ENCODE measurements at regions not wholly inside any gene's neighbourhood (a gene's known extent, or its start where the extent isn't known, plus 50 kb on each side); places are given as distances from the start of the nearest gene placed in this dataset.

GRCh38 chr13:31462766-31463165 lies 263.0 kb downstream of the B3GLCT start:
- Histone ChIP-seq H3K4me2 (ENCODE audit: low read length) (no peak overlapping the region), H3K9me2 (ENCODE audit: insufficient read depth, low read length) (no peaks in the 10 kb centered on the region), H3K4me3 (ENCODE audit: low read depth, low read length, poor library complexity, severe bottlenecking) (no peak overlapping the region), H3K9me3 (ENCODE audit: low read length) (no peaks in the 10 kb centered on the region), H3K36me3 (ENCODE audit: insufficient read depth, low read length) (no peaks in the 10 kb centered on the region), H3K79me2 (ENCODE audit: insufficient read depth, low read depth, low read length) (no peaks in the 10 kb centered on the region), H3K27ac (ENCODE audit: low read depth, low read length, poor library complexity, severe bottlenecking) (no peak overlapping the region), H3K4me1 (ENCODE audit: insufficient read depth, low read length, poor library complexity, severe bottlenecking) (no peaks in the 10 kb centered on the region), H2AFZ (ENCODE audit: low read length) (no peak overlapping the region), H4K20me1 (ENCODE audit: insufficient read depth, low read length) (no peaks in the 10 kb centered on the region)
- TF ChIP-seq, protein P1, sequence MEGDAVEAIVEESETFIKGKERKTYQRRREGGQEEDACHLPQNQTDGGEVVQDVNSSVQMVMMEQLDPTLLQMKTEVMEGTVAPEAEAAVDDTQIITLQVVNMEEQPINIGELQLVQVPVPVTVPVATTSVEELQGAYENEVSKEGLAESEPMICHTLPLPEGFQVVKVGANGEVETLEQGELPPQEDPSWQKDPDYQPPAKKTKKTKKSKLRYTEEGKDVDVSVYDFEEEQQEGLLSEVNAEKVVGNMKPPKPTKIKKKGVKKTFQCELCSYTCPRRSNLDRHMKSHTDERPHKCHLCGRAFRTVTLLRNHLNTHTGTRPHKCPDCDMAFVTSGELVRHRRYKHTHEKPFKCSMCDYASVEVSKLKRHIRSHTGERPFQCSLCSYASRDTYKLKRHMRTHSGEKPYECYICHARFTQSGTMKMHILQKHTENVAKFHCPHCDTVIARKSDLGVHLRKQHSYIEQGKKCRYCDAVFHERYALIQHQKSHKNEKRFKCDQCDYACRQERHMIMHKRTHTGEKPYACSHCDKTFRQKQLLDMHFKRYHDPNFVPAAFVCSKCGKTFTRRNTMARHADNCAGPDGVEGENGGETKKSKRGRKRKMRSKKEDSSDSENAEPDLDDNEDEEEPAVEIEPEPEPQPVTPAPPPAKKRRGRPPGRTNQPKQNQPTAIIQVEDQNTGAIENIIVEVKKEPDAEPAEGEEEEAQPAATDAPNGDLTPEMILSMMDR (conservative IDR thresholded peaks at IDR 0.05; ENCODE audit: low read length) = no peak
- no peak for TF ChIP-seq EZH2phosphoT487 (IDR thresholded peaks at IDR 0.05; ENCODE audit: borderline replicate concordance, low read depth, low read length)
- BruUV-seq (replicated peaks) = no TSS peak
- ChIA-PET POLR2A (no interaction called here), CTCF (ENCODE audit: unreplicated experiment) (no interaction called here)
- intact Hi-C loops (cut with micrococcal nuclease; ENCODE audit: unreplicated experiment) = no loop called here
- no peak for DNase-seq (ENCODE audit: low spot score)

- no peak for DNase-seq (ENCODE audit: low spot score)
- no peaks in the 10 kb centered on the region for H3K36me3 ChIP-seq (ENCODE audit: insufficient read depth, low read length)
- no TSS peak for BruUV-seq (replicated peaks)
- CTCF ChIA-PET (ENCODE audit: unreplicated experiment) = no interaction called here
- no peaks in the 10 kb centered on the region for H3K4me1 ChIP-seq (ENCODE audit: insufficient read depth, low read length, poor library complexity, severe bottlenecking)
- POLR2A ChIA-PET = interaction anchor here (0.6 kb wide), 1 partner anchor 42 kb away, joined by 4 read pairs; no protein-coding TSS in a partner anchor
- H3K9me3 ChIP-seq (ENCODE audit: low read length) = no peaks in the 10 kb centered on the region
- no peak overlapping the region for H3K4me3 ChIP-seq (ENCODE audit: low read depth, low read length, poor library complexity, severe bottlenecking)
- intact Hi-C loops (cut with micrococcal nuclease; ENCODE audit: unreplicated experiment) = no loop called here
- no peak for TF ChIP-seq EZH2phosphoT487 (IDR thresholded peaks at IDR 0.05; ENCODE audit: borderline replicate concordance, low read depth, low read length)
- TF ChIP-seq, protein P1 (conservative IDR thresholded peaks at IDR 0.05; ENCODE audit: low read length) = no peak
- H2AFZ ChIP-seq (ENCODE audit: low read length) = no peak overlapping the region
- no peaks in the 10 kb centered on the region for H3K9me2 ChIP-seq (ENCODE audit: insufficient read depth, low read length)
- no peak overlapping the region for H3K27ac ChIP-seq (ENCODE audit: low read depth, low read length, poor library complexity, severe bottlenecking)
- no peak overlapping the region for H3K4me2 ChIP-seq (ENCODE audit: low read length)
- no peaks in the 10 kb centered on the region for H4K20me1 ChIP-seq (ENCODE audit: insufficient read depth, low read length)
- H3K79me2 ChIP-seq (ENCODE audit: insufficient read depth, low read depth, low read length) = no peaks in the 10 kb centered on the region
Measured at GRCh38 chr13:31468114-31468902, 268.5 kb downstream of the B3GLCT start.

DNA sequence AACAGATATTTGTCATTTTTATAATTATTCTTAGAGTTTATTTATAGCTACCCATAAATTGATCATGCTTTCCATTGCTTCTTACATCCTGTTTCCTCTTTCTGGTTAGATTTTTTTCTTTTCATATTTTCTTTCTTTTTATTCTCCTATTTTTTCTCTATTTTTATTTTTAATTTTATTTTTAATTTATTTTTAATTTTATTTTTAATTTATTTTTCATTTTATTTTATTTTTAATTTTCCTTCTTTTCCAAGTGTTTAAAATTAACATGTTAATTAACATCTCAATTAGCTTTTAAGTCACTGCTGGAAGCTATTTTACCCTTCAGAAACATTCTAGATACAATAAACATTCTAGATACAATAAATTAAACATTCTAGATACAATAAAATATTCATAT lies 269.6 kb downstream of the B3GLCT start:
- Histone ChIP-seq H3K9me2 (ENCODE audit: insufficient read depth, low read length) (no peaks in the 10 kb centered on the region), H2AFZ (ENCODE audit: low read length) (no peak overlapping the region), H3K4me3 (ENCODE audit: low read depth, low read length, poor library complexity, severe bottlenecking) (no peak overlapping the region), H3K9me3 (ENCODE audit: low read length) (no peaks in the 10 kb centered on the region), H3K79me2 (ENCODE audit: insufficient read depth, low read depth, low read length) (no peaks in the 10 kb centered on the region), H3K4me1 (ENCODE audit: insufficient read depth, low read length, poor library complexity, severe bottlenecking) (no peaks in the 10 kb centered on the region), H3K27ac (ENCODE audit: low read depth, low read length, poor library complexity, severe bottlenecking) (no peak overlapping the region), H3K36me3 (ENCODE audit: insufficient read depth, low read length) (no peaks in the 10 kb centered on the region), H3K4me2 (ENCODE audit: low read length) (no peak overlapping the region), H4K20me1 (ENCODE audit: insufficient read depth, low read length) (no peaks in the 10 kb centered on the region)
- TF ChIP-seq, protein P1 (conservative IDR thresholded peaks at IDR 0.05; ENCODE audit: low read length) = no peak
- TF ChIP-seq EZH2phosphoT487 (IDR thresholded peaks at IDR 0.05; ENCODE audit: borderline replicate concordance, low read depth, low read length) = no peak
- ChIA-PET CTCF (ENCODE audit: unreplicated experiment) (no interaction called here), POLR2A (no interaction called here)
- DNase-seq (ENCODE audit: low spot score) = no peak
- BruUV-seq (replicated peaks) = no TSS peak
- intact Hi-C loops (cut with micrococcal nuclease; ENCODE audit: unreplicated experiment) = no loop called here
